Sigmoid colon (tissue), 4 donors: ENCODE measurements at regions not wholly inside any gene's neighbourhood (a gene's known extent, or its start where the extent isn't known, plus 50 kb on each side); places are given as distances from the start of the nearest gene placed in this dataset.
"Not testable (repeated sequence)": the region's sequence is repeated elsewhere in the genome, so short reads cannot be mapped to it uniquely, and the experiment has no call there.

Experiments used
- POLR2AphosphoS5 ChIP-seq, 4 donors: sonication (generic); formaldehyde crosslinking; IDR thresholded peaks; one replicate each; pipeline ENCODE4 v1.6.1; 2017; ENCODE audit warnings: antibody characterized with exemption in 4 of 4
- TF ChIP-seq, protein P1 (sequence below), 4 experiments: fragments of 450-650 bp in 3 of 4; fragments of 200-600 bp in 1 of 4; IDR thresholded peaks; one replicate each; pipeline ENCODE4 v1.5.1; 2016 to 2019; ENCODE audit warnings: antibody characterized with exemption in 4 of 4, mild to moderate bottlenecking in 3 of 4, moderate library complexity in 2 of 4

DNA sequence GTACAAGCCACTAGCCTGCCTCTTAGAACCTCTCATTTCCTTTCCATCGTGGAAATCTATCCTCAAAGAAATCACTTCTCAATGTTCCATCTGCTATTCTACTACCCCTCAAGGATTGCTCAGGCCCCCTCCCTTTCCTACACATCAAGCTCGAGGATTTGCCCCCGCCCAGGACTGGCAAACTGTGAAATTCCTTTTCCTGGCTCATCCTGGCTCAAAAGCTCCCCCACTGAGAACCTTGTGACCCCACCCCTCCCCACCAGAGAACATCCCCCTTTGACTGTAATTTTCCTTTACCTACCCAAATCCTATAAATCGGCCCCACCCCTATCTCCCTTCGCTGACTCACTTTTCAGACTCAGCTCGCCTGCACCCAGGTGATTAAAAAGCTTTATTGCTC, 1103.3 kb upstream of the FAM98A start:
- TF ChIP-seq POLR2AphosphoS5 (IDR thresholded peaks at IDR 0.05), result not testable (repeated sequence)
- TF ChIP-seq, protein P1, sequence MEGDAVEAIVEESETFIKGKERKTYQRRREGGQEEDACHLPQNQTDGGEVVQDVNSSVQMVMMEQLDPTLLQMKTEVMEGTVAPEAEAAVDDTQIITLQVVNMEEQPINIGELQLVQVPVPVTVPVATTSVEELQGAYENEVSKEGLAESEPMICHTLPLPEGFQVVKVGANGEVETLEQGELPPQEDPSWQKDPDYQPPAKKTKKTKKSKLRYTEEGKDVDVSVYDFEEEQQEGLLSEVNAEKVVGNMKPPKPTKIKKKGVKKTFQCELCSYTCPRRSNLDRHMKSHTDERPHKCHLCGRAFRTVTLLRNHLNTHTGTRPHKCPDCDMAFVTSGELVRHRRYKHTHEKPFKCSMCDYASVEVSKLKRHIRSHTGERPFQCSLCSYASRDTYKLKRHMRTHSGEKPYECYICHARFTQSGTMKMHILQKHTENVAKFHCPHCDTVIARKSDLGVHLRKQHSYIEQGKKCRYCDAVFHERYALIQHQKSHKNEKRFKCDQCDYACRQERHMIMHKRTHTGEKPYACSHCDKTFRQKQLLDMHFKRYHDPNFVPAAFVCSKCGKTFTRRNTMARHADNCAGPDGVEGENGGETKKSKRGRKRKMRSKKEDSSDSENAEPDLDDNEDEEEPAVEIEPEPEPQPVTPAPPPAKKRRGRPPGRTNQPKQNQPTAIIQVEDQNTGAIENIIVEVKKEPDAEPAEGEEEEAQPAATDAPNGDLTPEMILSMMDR (IDR thresholded peaks at IDR 0.05), result not testable (repeated sequence)
